K562 (cell line): ENCODE measurements at regions not wholly inside any gene's neighbourhood (a gene's known extent, or its start where the extent isn't known, plus 50 kb on each side); places are given as distances from the start of the nearest gene placed in this dataset.

ENCODE experiments used
- ATAC-seq: fragments of 200-7000 bp; cut with Tn5 transposase; 3 replicates; pipeline ENCODE4 v1.9.1; 2020; ENCODE audit warnings: moderate library complexity
- BruUV-seq: library from RNA; stranded (reverse); fragments of 400-500 nt; replicated peaks from 2 replicates; lab custom pipeline; 2021; lab: Mats Ljungman, UMichigan
- CTCF ChIA-PET: fragments of 300-600 bp; formaldehyde crosslinking; extraction: SDS; loops from one replicate; lab custom pipeline; 2021; ENCODE audit warnings: low intra/inter-chr PET ratio; lab: Yijun Ruan, JAX
- POLR2A ChIA-PET: fragments of 300-600, 350-650 bp; sonication (Branson Sonifier 250); formaldehyde crosslinking; extraction: SDS; loops from one replicate; lab custom pipeline; 2021; ENCODE audit warnings: antibody characterized with exemption, inconsistent platforms; lab: Yijun Ruan, JAX
- DNase-seq, 4 experiments: peaks; one replicate each; pipeline versions ENCODE4 v3.0.0 to v3.0.0-alpha.2; 2011 to 2018; ENCODE audit warnings: low spot score in 3 of 4, mixed read lengths in 3 of 4; ENCODE audit errors: extremely low read depth in 1 of 4
- FAIRE-seq: peaks from 2 replicates; lab custom pipeline; 2011; peaks lifted over from hg19 to GRCh38; lab: Jason Lieb, UNC
- H2AFZ ChIP-seq: 2 replicates; pipeline ENCODE4 v1.6.0; 2011; ENCODE audit warnings: low read depth, low read length, control low read depth, inconsistent platforms
- H3K27ac ChIP-seq: fragments of 200-600 bp; 3 replicates; pipeline ENCODE4 v1.8.0; 2011; ENCODE audit warnings: low read depth, mild to moderate bottlenecking, control low read depth, inconsistent platforms, low read length, moderate library complexity, mixed read lengths; ENCODE audit errors: extremely low read depth
- H3K27me3 ChIP-seq, 2 experiments: fragments of 300-600 bp in 1 of 2; 2 replicates in 1 of 2; 3 replicates in 1 of 2; pipeline versions ENCODE4 v1.6.0 to v1.8.0; 2011; ENCODE audit warnings: inconsistent platforms in 2 of 2, low read length in 2 of 2, mild to moderate bottlenecking in 1 of 2, mixed read lengths in 1 of 2, moderate library complexity in 1 of 2; ENCODE audit not compliant: control insufficient read depth in 2 of 2, insufficient read depth in 2 of 2
- H3K36me3 ChIP-seq: fragments of 300-600 bp; 3 replicates; pipeline ENCODE4 v1.8.0; 2011; ENCODE audit warnings: mild to moderate bottlenecking, low read length, inconsistent platforms; ENCODE audit not compliant: control insufficient read depth, insufficient read depth
- H3K4me1 ChIP-seq, 2 experiments: fragments of 200-600 bp in 1 of 2; replicated peaks in 1 of 2; 2 replicates in 1 of 2; 3 replicates in 1 of 2; pipeline versions ENCODE4 v1.5.1 to v1.8.0; 2011; ENCODE audit warnings: inconsistent platforms in 2 of 2, low read length in 2 of 2, mild to moderate bottlenecking in 1 of 2, mixed read lengths in 1 of 2, moderate library complexity in 1 of 2; ENCODE audit not compliant: control insufficient read depth in 2 of 2, insufficient read depth in 2 of 2
- H3K4me2 ChIP-seq: 2 replicates; pipeline ENCODE4 v1.6.1; 2011; ENCODE audit warnings: low read length, control low read depth, inconsistent platforms, mixed read lengths; ENCODE audit not compliant: insufficient read depth
- H3K4me3 ChIP-seq: fragments of 200-600 bp; sonication (generic), shearing (Covaris generic); 2 replicates; pipeline ENCODE4 v1.5.1; 2016; ENCODE audit warnings: control low read depth, inconsistent platforms
- H3K79me2 ChIP-seq: fragments of 200-600 bp; 3 replicates; pipeline ENCODE4 v1.8.0; 2011; ENCODE audit warnings: low read length, inconsistent platforms; ENCODE audit not compliant: control insufficient read depth, insufficient read depth
- H3K9ac ChIP-seq, 2 experiments: 2 replicates each; pipeline versions ENCODE4 v1.6.0 to v1.6.1; 2011; ENCODE audit warnings: low read depth in 2 of 2, low read length in 2 of 2, control low read depth in 1 of 2, inconsistent platforms in 1 of 2, mild to moderate bottlenecking in 1 of 2, mixed read lengths in 1 of 2; ENCODE audit not compliant: insufficient read depth in 1 of 2
- H3K9me1 ChIP-seq: one replicate; pipeline ENCODE4 v1.6.0; 2011; ENCODE audit warnings: inconsistent platforms, mild to moderate bottlenecking, low read length, moderate library complexity; ENCODE audit not compliant: control insufficient read depth, insufficient read depth
- H3K9me3 ChIP-seq: replicated peaks from 2 replicates; pipeline ENCODE4 v1.5.1; 2011; ENCODE audit warnings: low read depth, low read length, inconsistent platforms; ENCODE audit not compliant: control insufficient read depth, insufficient read depth
- H4K20me1 ChIP-seq: replicated peaks from 2 replicates; pipeline ENCODE4 v1.6.1; 2011; ENCODE audit warnings: low read length, inconsistent platforms, mixed read lengths; ENCODE audit not compliant: control insufficient read depth, insufficient read depth
- CBX3 ChIP-seq, 2 experiments: IDR thresholded peaks; 1 replicate in 1 of 2; 2 replicates in 1 of 2; pipeline ENCODE4 v1.6.1; 2012; ENCODE audit warnings: inconsistent platforms in 2 of 2, low read length in 2 of 2, borderline replicate concordance in 1 of 2, control low read depth in 1 of 2
- CEBPB ChIP-seq: fragments of 450-650 bp; IDR thresholded peaks from 2 replicates; pipeline ENCODE4 v1.6.1; 2016; ENCODE audit warnings: missing genetic modification characterization, missing compliant biosample characterization
- CHCHD3 ChIP-seq: fragments of 250-450 bp; sonication (Bioruptor Pico); IDR thresholded peaks from 2 replicates; pipeline ENCODE4 v2.1.2; 2022; ENCODE audit warnings: mild to moderate bottlenecking
- PCBP2 ChIP-seq: fragments of 200-400 bp; formaldehyde crosslinking; IDR thresholded peaks from 2 replicates; pipeline ENCODE4 v1.6.1; 2018; ENCODE audit warnings: low read length, low read depth, mild to moderate bottlenecking, moderate library complexity; ENCODE audit not compliant: poor library complexity, severe bottlenecking
- POLR3A ChIP-seq: IDR thresholded peaks from 2 replicates; pipeline ENCODE4 v1.6.1; 2011; ENCODE audit warnings: borderline replicate concordance, mild to moderate bottlenecking, moderate library complexity; ENCODE audit not compliant: insufficient read length, insufficient read depth; ENCODE audit errors: extremely low read depth
- PURB ChIP-seq: sonication (generic); formaldehyde crosslinking; IDR thresholded peaks from 2 replicates; pipeline ENCODE4 v1.9.0; 2021; ENCODE audit warnings: low read depth, mild to moderate bottlenecking, missing genetic modification reagents
- RAD21 ChIP-seq, 2 experiments: fragments of 250-450 bp in 1 of 2; fragments of 450-650 bp in 1 of 2; sonication (Bioruptor Pico) in 1 of 2; formaldehyde crosslinking in 1 of 2; IDR thresholded peaks in 1 of 2; conservative IDR thresholded peaks in 1 of 2; 2 replicates each; pipeline versions ENCODE4 v1.4.0 to v1.8.0; 2020 to 2022; ENCODE audit warnings: mild to moderate bottlenecking in 2 of 2, moderate library complexity in 1 of 2
- TEAD1 ChIP-seq, 2 experiments: fragments of 450-650 bp in 1 of 2; sonication (generic) in 1 of 2; formaldehyde crosslinking; IDR thresholded peaks; 2 replicates each; pipeline versions ENCODE4 v1.4.0 to v1.8.0; 2020 to 2022; ENCODE audit warnings: mild to moderate bottlenecking in 2 of 2, missing genetic modification reagents in 1 of 2
- ZNF318 ChIP-seq, 2 experiments: fragments of 450-650 bp; IDR thresholded peaks; 2 replicates each; pipeline ENCODE4 v1.6.1; 2016; ENCODE audit warnings: mild to moderate bottlenecking in 2 of 2, borderline replicate concordance in 1 of 2, low read depth in 1 of 2, moderate library complexity in 1 of 2
- ZNF655 ChIP-seq: fragments of 250-450 bp; sonication (Bioruptor Pico); IDR thresholded peaks from 2 replicates; pipeline ENCODE4 v1.5.0; 2021
- ZNF695 ChIP-seq: fragments of 450-650 bp; formaldehyde crosslinking; IDR thresholded peaks from 2 replicates; pipeline ENCODE4 v1.4.0; 2020; ENCODE audit warnings: mild to moderate bottlenecking, moderate library complexity
- WGBS: fragments of 100-300 bp; shearing (Covaris generic); methylation state at CpG from one replicate; pipeline ENCODE4 v1.1.6; 2016; ENCODE audit warnings: low coverage, mixed read lengths; ENCODE audit not compliant: insufficient coverage; ENCODE audit errors: missing lambda C conversion rate; 5-methylcytosine and 5-hydroxymethylcytosine counted together
- in situ Hi-C: fragments of 300-500 bp; cut with MboI; formaldehyde crosslinking; loops from 4 replicates; pipeline ENCODE4 v1.15.0; 2018; ENCODE audit warnings: inconsistent platforms, mixed read lengths
- intact Hi-C: fragments of 100-400 bp; cut with micrococcal nuclease; formaldehyde crosslinking; loops from 2 replicates; pipeline ENCODE4 v1.14.2; 2022

GRCh38 chr5:10860196-10860543, 99.1 kb upstream of the DAP start:
- Histone ChIP-seq H3K4me1 (peaks cover 0 to 4% of the 10 kb centered on the region in 2 experiments; a peak in 1 of 5 replicates), H3K27ac (no peak overlapping the region), H3K9me1 (no peaks in the 10 kb centered on the region), H2AFZ (no peak overlapping the region), H3K9ac (no peak overlapping the region), H3K4me3 (no peak overlapping the region), H3K4me2 (no peak overlapping the region), H4K20me1 (no peaks in the 10 kb centered on the region), H3K36me3 (no peaks in the 10 kb centered on the region), H3K27me3 (peaks cover 29 to 67% of the 10 kb centered on the region in 2 experiments), H3K79me2 (no peaks in the 10 kb centered on the region), H3K9me3 (no peaks in the 10 kb centered on the region)
- intact Hi-C loops (loop anchor here (10.0 kb wide), 3 partner anchors 185 to 1165 kb away; no protein-coding TSS in a partner anchor), in situ Hi-C loops (no loop called here)
- no peak for TF ChIP-seq PURB
- no peak for TF ChIP-seq RAD21 (CRISPR knock-in tag; conservative IDR thresholded peaks at IDR 0.05 in 1 of 2, IDR thresholded peaks at IDR 0.05 in 1 of 2)
- TF ChIP-seq ZNF695 (CRISPR knock-in tag), result no peak
- TF ChIP-seq TEAD1 (CRISPR knock-in tag; IDR thresholded peaks at IDR 0.05), result no peak
- TF ChIP-seq ZNF318 (IDR thresholded peaks at IDR 0.05; ENCODE audit: borderline replicate concordance in 1 of 2, low read depth in 1 of 2), result no peak
- no peak for TF ChIP-seq CBX3 (IDR thresholded peaks at IDR 0.05; ENCODE audit: borderline replicate concordance in 1 of 2, low read length in 2 of 2)
- TF ChIP-seq CEBPB, result no peak
- no peak for TF ChIP-seq ZNF655
- TF ChIP-seq CHCHD3 (CRISPR knock-in tag), result no peak
- TF ChIP-seq POLR3A, result no peak
- no peak for TF ChIP-seq PCBP2
- POLR2A ChIA-PET, result interaction anchor here (0.6 to 1.1 kb wide), 2 partner anchors 34 to 158 kb away, joined by 3 to 5 read pairs; no protein-coding TSS in a partner anchor
- CTCF ChIA-PET, result no interaction called here
- FAIRE-seq (no peak), ATAC-seq (no peak), DNase-seq (no peak)
- no TSS peak for BruUV-seq
- WGBS, result under 1% methylated on average over 9 of the region's 9 CpGs
